GM21526 (cell line): ENCODE measurements at regions not wholly inside any gene's neighbourhood (a gene's known extent, or its start where the extent isn't known, plus 50 kb on each side); places are given as distances from the start of the nearest gene placed in this dataset.
A peak's percentile ranks its signal among the peaks of the same experiment; 100 is the strongest.

Experiments
- ATAC-seq: cut with Tn5 transposase; IDR thresholded peaks from one replicate; pipeline ENCODE4 v1.9.1; 2021; ENCODE audit warnings: moderate library complexity; ENCODE audit not compliant: unreplicated experiment, low FRiP score

DNA sequence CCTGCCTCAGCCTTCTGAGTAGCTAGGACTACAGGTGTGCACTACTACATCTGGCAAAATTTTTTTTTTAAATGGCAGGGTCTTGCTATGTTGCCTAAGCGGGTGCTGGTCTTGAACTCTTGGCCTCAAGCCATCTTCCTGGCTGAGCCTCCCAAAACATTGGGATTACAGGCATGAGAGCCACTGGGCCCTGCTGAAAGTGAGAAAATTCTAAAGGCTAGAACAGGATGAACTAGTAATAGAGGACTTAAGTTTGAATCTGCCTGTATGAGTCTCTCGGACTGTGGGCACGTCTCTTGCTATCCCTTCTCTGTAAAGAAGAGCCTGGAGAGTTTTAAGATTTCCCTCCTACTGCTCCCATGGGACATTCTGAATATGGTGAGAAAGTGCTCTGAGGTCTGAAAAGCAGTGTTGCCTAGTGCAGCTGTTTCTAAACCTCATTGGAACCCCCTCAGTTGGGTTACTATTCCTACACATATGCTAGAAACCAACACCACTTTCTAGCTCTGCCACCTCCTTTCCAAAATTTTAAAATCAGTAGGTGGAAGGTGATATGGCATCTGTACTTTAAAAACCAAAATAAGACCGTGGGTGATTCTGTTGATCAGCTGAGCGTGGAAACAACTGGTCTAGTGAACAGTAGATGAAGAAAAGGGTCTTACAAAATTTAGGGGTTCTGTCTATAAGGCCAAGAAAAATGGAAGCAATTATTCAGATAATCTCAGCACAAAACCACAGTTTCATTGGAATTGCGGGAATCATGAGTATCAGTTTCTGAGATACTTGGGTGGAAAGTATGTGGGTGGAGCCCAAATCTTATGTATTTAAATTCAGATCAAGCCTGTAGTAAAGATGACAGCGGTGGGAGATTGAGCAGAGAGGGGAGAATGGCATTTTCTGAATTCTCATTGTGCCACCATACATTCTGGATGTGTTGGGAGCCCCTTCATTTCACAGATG is 259.8 kb upstream of the CXCR4 start:
- ATAC-seq = no peak

DNA sequence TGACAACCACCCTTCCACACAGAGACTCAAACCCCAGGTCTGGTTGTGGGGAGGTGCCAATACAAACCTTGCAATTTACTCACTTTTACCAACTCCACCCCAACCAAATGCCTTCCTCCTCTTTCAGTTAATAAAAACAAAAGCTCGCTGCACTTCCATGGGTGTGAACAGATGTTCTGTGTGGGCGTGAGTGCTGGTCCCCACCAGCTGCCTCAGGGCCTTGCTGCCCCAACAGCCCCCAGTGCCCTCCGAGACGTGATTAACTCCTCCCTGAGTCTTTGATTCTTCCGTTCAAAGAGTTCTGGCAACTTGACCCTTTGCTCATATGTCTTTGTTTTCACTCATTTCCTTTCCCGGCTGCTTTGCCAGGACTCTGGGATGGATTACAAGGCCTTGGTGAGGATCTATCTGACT is 258.9 kb upstream of the CXCR4 start:
- no peak for ATAC-seq

DNA sequence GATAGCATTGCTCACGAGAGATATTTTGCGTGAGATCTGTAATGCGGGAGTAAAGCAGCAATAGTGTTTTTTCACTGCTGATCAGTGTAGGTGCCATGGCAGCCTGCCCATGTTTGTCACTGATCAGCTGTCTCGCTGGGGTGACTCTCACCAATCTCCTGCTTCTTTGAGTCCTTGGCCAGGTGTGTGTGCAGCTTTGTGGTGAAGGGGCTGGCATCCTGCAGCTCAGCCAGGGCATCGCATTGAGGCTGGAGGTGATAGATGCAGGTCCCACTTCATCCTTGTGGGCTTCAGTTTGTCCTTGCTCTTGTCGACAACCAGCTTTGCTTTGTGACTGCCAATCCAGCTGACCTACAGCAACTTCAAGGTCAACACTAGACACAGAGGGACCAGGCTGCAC is 258.3 kb upstream of the CXCR4 start:
- ATAC-seq = no peak

DNA sequence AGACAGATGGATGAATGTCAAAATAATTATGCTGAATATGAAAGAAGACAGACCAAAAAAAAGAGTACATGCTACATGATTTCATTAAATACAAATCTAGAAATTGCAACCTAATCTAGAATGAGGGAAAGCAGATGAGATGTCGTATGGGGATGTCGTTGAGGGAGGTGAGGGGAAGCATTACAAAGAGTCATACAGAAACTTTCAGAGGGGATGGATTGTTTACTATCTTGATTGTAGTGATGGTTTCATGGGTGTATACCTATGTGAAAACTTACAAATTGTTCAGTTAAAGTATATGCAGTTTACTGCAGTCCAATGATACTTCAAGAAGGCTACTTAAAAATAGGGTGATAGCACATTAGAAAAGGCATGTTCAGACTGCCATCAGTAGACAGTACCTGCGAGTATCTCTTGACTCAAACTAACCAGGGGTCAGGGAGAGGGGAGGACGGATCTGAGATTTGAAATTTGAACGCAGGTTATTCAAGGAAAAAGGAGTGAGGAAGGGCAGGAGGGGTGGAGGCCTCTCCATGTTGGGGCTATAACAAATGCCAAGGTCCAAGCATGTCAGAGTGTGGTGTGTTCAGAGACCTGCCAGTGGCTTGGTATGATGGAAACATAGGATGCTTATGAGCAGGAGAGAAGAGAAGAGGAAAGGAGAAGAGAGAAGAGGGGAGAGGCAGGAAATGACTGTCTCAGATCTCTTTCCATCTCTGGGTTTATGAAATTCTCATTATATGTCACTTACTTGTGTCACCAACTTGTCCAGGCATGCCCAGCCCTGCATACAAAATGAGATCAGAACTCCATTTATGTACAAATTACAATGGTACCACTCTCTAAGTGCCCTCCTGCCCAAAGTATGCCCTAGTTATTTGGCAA is 257.3 kb upstream of the CXCR4 start:
- peak; percentile 59 for ATAC-seq

DNA sequence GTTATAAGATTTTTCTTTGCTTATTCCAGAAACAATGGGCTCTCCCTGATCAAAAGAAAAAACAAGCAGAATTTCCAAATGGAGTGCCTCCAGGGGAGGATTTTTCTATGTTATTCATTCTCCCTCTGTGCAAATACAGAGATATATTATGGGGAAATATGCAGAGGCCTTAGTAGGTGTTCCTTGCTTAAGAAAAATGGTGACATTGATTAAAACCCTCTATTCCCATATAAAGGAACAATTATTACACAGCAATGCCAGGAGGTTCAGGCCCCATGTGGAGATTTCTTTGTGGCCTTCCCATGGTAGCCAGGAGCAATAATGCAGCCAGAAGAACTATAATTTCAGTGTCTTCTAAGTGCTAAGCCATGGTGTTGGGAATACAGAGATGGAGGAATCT is 255.9 kb upstream of the CXCR4 start:
- ATAC-seq = no peak

DNA sequence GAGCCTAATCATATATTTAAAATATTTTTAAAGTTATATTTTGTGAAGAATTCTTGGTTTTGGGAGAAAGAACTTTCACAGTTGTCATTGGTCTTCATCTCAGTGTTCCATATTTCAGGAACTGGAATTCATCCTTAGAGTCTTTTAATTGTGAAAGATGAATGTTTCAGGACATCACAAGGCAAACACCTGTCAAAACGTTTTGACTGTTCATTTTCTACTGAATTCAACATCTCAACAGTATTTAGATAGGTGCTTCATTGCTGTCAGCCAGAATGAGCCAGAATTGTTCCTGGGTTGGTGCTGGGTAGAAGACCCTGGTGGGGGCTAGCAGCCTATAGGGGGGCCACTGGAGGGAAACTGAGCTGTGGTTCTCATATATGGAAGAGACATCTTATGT is 255.1 kb upstream of the CXCR4 start:
- no peak for ATAC-seq

DNA sequence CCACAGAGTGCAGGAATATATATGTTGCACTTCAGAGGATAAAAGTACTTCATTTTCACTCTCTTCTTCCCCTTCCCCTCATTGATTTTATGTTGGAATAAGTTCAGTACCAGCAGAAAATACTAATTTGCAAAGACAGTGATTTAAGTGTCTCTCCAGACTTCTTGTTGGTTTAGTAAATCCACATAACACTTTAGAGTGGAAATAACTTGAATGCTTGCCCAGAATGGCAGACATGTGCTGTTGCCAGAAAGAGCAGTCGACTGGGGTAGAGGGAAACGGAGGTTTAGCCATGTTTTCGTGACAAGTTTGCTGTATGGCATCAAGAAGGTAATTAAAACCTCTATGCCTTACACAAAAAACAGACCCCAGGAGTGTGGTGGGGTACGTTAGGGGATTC is 246.0 kb upstream of the CXCR4 start:
- no peak for ATAC-seq

DNA sequence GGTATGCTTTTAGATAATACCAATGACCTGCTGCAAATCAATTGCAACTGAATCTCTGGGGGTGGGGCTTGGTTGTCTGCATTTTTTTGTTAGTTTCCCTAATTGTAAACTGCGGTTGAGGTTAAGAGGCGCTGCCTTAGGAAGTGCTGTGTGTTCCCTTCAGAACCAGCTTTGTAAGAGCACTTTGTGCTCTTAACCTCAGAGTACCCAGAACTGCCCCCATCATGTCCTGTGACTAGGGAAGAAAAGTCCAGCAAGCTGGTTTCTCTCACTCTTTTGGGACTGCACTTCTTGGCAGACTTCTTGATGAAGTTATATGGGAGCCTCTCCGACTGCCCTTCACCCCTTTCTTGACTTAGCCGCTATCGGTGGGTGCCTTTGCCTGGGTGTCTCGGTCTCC is 245.5 kb upstream of the CXCR4 start:
- no peak for ATAC-seq

DNA sequence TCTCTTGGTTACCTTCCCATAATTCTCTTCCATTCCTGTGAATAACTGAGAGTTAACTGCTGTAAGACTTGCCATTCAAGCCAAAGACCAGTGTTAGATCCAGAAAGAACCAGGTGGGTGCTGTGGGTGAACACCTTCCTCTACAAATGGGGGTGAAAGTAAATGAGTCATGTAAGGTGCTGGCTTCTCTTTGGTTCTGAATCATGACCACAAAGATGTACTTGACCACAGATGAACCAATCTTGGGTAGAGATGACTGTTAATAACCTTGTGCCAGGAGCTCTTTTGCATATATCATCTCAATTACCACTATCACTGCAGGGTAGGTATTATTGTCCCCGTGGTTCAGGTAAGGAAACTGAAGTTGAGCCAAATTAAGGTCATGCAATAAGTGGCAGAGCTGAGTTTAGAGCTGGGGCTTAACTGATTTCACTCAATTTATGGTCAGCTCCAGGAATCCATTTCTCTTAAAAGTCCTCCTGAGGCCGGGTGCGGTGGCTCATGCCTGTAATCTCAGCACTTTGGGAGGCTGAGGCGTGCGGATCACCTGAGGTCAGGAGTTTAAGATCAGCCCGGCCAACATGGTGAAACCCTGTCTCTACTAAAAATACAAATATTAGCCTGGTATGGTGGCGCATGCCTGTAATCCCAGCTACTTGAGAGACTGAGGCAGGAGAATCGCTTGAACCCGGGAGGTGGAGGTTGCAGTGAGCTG is 244.9 kb upstream of the CXCR4 start:
- peak; percentile 93 for ATAC-seq

DNA sequence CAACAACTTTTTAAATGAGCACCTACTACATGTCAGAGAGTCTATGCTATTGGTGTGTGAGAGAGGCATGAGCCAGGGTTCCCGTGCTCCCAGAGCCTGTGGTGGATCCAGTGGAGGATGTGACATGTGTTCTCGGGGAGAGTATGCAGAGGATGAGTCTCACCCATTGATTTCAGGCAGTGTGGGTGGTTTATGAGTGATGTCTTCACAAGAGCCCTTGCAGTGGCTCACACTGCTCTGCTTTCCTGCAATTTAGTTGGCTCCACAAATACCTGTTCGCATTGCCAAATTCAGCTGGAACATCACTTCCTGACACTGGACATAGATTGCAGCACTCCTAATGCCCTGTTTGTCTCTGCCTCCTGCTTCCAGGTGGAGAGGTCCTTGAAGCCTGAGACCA is 243.6 kb upstream of the CXCR4 start:
- ATAC-seq = no peak

DNA sequence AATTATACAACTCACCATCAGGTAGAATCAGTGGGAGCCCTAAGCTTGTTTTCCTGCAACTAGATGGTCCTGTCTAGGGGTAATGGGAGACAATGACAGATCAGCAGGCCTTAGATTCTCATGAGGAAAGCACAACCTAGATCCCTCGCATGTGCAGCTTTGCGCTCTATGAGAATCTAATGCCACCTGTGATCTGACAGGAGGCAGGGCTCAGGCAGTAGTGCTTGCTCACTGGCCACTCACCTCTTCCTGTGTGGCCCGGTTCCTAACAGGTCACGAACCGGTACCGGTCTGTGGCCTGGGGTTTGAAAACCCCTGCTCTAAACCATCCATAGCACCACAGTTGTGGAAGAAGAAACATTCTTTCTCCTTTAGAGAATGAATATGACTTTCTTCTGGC is 242.8 kb upstream of the CXCR4 start:
- no peak for ATAC-seq

DNA sequence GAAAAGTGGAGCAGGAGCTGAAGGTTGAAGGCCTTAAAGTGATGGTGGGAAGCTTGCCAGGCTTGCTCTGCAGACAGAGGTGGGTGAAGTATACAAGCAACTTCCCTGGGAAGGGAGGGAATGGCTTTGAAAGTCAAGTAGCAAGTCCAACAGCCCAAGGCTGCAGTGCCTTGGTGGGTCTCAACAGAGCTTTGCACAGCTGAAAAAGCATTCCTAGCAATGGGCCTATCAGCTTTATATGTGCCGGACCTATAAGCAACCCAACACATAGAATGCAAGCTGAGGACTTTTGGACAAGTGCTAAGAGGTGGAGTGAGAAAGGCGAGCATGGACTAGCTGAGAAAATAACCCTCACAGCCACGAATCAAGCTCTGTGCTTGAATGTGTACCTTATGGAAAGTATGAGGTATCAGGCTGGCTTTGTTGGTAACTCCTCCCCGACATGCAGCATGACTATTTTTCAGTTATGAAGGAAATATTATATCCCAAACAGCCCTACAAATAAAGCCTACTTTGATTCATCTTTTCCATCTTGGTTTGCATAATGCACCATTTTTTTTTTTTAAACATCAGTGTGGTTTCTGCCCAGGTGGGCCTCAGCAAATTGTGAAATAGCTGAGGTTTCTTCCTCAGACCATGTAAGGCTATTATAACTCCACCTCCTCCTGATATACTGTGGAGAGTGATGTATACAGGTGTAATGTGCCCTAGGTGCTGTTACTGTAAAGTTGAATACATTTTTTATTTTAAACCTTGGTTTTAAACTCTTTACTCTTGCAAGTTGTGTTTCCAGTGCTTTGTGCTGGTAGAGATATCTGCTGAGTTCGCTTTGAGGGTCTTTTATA is 241.4 kb upstream of the CXCR4 start:
- no peak for ATAC-seq

DNA sequence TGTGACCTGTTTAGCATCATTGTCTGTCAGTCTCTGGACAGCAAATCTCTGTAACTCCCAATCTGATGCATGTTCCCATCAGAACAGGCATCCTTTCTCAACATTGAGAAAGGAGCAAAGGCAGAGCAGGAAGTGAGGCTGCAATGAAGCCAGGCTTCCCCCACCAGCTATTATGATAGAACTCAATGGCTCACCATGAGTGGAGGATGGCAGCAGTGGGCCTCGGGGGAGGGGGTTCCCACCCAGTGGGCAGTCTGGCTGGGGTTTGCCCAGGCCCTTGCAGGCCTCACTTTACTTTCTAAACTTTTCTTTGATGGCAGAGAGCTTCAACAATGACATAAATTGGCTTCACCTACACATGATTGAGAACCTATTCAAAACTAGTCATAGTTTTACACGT is 240.6 kb upstream of the CXCR4 start:
- no peak for ATAC-seq

DNA sequence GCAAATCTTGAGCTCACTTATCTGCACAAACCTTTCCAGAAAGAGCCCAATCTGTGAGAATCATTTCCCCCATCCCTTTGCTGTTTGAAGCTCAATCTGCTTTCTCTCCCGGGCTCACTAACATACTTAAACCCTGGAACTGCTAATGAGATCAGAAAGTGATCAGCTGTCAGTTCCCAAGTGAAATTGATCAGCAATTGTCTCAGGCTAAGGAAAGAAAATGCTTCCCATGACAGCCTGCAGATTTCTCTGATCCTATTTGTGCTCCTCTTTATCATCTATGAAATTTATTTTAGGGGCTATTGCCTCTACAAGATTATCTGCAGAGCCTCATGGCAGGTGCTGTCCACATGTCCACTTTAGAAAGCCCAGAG is 239.0 kb upstream of the CXCR4 start:
- no peak for ATAC-seq

DNA sequence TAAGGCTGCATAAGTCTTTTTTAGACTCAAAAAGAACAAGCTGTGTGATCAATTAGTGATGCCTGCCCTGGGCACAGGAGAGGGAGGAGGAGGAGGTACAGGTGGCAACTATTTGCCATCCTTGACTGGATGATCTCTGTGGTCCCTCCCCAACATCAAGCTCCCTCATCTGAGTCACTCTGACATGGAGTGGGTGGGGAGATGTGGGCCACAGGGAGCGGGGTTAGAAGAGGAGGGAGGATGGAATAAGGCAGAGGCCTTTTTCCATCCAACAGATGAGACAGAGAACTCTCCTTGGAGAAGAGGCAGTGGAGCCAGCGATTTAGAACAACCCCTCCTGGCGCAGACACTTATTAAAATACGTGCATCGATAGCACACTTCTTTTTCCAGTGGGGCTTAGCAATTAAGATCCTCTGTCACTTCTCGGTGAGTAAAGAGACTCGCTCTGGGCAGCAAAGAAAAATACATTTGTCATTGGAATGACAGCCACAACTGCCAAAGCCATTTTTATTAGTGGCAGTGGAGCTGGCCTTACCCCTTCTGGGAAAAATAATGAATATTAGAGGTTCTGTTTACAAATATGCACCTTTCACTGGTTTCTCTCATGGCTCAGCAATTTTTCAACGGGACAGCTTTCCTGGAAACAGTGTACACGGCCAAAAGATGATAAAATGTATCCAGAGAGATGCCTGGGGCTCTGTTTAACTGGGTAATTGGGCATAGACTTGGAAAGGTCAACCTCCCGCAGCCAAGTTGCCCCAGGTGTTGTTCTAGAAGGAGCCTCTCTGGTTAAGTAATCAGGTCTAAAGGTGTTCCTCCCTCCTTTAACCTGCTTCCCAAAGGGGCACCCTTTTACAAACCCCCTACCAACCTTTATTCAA is 238.4 kb upstream of the CXCR4 start:
- no peak for ATAC-seq

DNA sequence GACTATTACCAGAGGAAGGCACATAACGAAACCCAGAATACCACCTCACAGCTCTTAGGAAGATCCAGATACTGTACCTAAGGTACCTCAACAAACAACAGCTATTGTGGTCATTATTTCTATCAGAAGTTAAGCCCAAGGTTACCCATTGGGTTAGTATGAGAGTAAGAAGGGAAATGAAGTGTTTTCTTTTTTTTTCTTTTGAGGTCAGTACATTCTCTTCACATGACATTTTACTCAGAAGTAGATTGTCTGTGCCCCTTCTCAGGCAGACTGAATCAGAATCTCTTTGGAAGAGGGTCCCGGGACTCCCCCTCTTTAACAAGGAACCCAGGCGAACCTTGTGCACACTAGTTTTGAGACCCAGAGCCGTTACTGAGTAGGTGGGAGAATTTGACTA is 233.7 kb upstream of the CXCR4 start:
- no peak for ATAC-seq

DNA sequence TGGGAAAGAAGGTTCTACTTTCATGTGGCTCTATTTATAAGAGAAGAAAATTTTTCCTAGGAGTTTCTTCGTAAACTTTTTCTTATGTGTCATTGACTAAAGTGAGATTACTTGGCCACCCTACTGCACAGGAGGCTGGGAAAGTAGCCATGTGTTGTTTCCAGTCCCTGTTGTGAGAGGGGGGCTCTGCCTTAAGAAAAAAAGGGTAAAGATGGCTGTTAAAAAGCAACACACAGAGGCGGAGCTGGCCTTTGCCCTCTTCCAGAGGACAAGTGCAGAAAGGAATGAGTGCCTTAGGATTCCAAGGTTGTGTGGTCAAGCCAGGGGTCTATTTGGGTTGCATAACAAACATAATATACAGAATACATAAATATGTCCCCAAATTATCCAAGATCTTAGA is 230.0 kb upstream of the CXCR4 start:
- no peak for ATAC-seq

DNA sequence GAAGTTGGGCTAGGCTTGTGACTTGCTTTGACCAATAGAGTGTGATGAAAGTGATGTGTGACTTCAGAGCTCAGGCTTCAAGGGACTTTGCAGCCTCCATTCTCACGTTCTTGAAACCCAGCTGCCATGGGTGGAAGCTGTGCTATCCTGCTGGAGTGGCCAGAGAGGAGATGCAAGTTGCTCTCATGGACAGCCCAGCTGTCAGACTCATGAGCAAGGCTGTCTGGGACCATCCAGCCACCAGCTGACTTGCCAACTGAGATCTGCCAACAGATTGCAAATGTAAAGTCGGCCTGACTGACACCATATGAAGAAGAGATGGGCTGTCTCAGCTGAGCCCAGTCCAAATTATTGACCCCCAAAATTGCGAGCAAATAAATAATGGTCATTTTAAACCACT is 226.4 kb upstream of the CXCR4 start:
- ATAC-seq = no peak

DNA sequence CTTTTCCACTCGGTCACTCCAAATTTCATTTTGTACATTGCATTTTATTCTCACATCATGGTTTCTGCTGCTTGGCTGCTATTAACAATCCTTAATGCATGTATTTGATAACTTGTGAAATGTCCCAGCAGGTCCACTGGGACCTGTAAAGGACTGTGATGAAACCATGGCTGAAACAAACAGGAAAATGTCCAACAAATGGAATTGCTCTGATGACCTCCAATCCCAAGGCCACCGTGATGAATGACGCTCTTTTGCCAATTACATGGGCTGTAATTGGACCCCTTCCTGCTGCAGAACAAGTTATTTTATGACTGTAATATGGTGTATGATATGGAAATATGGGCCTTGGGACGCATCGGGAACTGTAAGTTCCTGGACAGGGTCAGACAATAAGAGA is 224.2 kb upstream of the CXCR4 start:
- no peak for ATAC-seq
